D721Med (cell line): ENCODE measurements at regions not wholly inside any gene's neighbourhood (a gene's known extent, or its start where the extent isn't known, plus 50 kb on each side); places are given as distances from the start of the nearest gene placed in this dataset.
"Not testable (repeated sequence)": the region's sequence is repeated elsewhere in the genome, so short reads cannot be mapped to it uniquely, and the experiment has no call there.

Source experiments
- DNase-seq: peaks from one replicate; pipeline ENCODE4 v3.0.0; 2011; ENCODE audit warnings: low spot score; ENCODE audit not compliant: insufficient read length
- FAIRE-seq: peaks from 2 replicates; lab custom pipeline; 2011; peaks lifted over from hg19 to GRCh38; lab: Jason Lieb, UNC
- CTCF ChIP-seq: IDR thresholded peaks from 2 replicates; pipeline ENCODE4 v1.5.1; 2012; ENCODE audit warnings: mild to moderate bottlenecking, control low read depth; ENCODE audit not compliant: insufficient read depth; ENCODE audit errors: missing control alignments

GRCh38 chr15:55108858-55109518, 87.8 kb downstream of the RSL24D1 start:
- FAIRE-seq (no peak), DNase-seq (no peak)
- peak; percentile 75 for TF ChIP-seq CTCF

- FAIRE-seq: no peak
- no peak for TF ChIP-seq CTCF
- no peak for DNase-seq
These were observed 88.3 kb downstream of the RSL24D1 start for GRCh38 chr15:55108448-55108847.

- TF ChIP-seq CTCF: no peak
- no peak for DNase-seq
- FAIRE-seq: no peak
These were observed 90.6 kb downstream of the RSL24D1 start for GRCh38 chr15:55106155-55106554.

GRCh38 chr15:55094136-55094535, 102.6 kb downstream of the RSL24D1 start:
- DNase-seq (no peak), FAIRE-seq (no peak)
- no peak for TF ChIP-seq CTCF

GRCh38 chr15:55088207-55088606, 108.5 kb downstream of the RSL24D1 start:
- no peak for FAIRE-seq
- no peak for TF ChIP-seq CTCF
- no peak for DNase-seq

GRCh38 chr15:55084673-55085072, 112.1 kb downstream of the RSL24D1 start:
- no peak for DNase-seq
- TF ChIP-seq CTCF: no peak
- FAIRE-seq: no peak

- DNase-seq (no peak), FAIRE-seq (no peak)
- no peak for TF ChIP-seq CTCF
These were observed 112.5 kb downstream of the RSL24D1 start for GRCh38 chr15:55084216-55084615.

GRCh38 chr15:55077052-55077451, 119.7 kb downstream of the RSL24D1 start:
- not testable (repeated sequence) for FAIRE-seq, DNase-seq
